Limb (tissue), 2 donors: ENCODE measurements at regions not wholly inside any gene's neighbourhood (a gene's known extent, or its start where the extent isn't known, plus 50 kb on each side); places are given as distances from the start of the nearest gene placed in this dataset.

Source experiments
- DNase-seq, 2 donors: peaks; one replicate each; pipeline ENCODE4 v3.0.0-alpha.2; 2016; ENCODE audit errors: extremely low spot score in 2 of 2

DNA sequence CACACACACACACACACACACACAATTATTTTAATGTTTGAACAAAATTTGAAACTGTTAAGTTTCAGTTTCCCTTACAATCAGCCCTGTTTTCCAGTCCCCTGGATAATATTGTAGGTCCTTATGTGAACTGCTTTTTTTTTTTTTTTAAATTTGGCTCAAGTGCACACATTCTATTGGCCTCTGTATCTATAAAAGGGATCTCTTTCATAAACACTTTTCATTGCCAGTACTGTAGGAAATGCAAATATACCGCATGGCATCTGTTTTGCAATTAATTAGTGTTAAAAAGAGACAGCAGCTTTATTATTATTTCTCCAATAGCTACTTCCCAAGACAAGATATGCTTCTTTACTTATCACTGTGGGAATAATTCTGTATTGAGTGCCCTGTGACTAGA lies 738.7 kb downstream of the EPHA4 start:
- no peak for DNase-seq

DNA sequence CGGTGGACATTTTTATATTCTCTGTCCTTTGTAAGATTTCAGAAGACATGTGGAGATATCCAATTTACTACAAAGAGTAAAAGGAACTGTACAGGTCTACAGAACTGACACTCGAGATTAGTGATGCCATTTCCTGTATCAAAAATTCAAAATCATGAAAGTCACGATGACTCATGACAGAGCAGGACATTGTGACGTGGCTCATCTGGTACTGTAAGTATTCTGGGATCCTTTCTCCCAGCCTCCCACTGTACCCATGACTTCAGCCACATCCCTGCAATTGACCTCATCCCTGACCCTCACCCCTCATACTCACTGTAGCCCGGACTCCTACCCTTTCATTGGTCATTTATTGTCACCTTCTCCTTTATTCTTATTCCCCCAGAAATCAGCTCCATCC lies 736.5 kb downstream of the EPHA4 start:
- DNase-seq, result no peak

DNA sequence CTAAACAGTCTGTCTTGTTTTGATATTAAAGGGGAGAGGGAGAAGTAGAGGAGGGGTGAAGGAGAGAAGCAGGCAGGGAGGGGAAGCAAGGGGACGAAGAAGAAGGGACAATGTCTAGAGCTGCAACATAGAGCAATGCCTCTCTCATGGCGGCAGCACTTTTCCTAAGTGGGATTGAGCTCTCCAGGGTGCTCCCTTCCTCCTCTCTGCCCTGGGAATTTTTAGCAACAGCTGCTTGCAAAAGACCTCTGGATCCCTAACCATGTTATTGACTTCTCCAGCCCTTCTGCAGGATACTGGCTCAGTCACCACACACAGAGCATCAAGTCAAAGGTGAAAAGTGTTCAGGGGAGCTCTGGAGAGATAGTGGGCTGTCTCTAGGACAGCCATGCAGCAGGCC lies 734.9 kb downstream of the EPHA4 start:
- DNase-seq, result no peak

GRCh38 chr2:220842901-220843665 lies 729.0 kb downstream of the EPHA4 start:
- no peak for DNase-seq

DNA sequence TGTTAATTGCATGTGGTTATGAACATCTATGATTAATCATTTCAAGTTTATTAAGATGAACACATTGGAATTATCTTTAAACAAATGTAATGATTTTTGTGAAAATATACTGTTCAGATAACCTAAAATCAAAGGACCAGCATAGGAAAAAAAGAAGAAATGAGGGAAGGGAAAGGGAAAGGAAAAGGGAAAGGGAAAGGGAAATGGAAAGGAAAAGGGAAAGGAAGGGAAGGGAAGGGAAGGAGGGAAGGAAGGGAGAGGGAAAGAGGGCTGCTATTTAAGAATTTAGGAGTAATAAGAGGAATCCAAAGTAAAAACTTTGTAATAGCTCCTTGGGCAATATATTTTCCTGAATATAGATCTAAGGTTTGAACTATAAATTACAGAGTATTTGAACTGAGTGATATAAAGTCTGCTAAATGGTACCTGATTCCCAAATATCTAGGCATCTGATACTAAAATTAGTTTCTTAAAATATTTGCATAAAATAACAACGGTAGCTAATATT lies 726.3 kb downstream of the EPHA4 start:
- DNase-seq, result no peak

DNA sequence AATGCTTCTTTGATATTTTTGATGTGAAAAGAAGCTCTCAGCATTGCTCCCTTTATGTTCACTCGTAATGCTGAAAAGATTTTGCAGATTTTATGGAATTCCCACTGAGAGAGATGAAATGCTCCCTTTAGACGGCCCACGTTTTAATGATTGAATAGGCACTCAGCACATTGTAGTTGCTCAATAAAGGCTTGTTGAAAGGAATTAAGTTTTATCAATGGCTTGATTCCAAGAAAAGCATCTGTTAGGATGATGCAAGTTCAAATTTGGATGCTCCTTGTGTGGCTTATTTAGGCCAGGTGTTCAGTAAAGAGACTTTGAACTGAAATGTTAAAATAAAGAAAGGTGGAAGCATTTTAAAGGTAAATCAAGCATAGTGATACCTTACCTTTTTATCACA lies 725.1 kb downstream of the EPHA4 start:
- DNase-seq, result no peak

GRCh38 chr2:220847589-220847988 lies 724.5 kb downstream of the EPHA4 start:
- no peak for DNase-seq

DNA sequence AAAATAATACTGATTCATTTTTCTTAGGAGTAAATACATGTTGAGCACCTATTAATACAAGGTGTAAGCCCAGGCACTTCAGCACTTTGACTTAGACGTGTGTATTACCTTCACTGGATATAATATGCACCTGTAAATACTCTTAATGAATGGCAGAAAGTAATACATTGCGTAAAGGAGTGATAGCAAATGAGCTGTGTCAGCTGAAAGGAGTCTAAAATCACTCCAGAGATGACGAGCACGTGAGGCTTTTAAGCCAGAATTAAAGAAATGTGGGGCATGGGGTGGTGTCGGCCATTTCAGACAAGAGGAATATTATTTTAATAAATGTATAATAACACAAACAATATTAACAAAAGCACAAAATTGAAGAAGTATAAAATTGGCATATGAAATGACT lies 722.7 kb downstream of the EPHA4 start:
- DNase-seq, result no peak

GRCh38 chr2:220850116-220850515 lies 722.0 kb downstream of the EPHA4 start:
- DNase-seq, result no peak

DNA sequence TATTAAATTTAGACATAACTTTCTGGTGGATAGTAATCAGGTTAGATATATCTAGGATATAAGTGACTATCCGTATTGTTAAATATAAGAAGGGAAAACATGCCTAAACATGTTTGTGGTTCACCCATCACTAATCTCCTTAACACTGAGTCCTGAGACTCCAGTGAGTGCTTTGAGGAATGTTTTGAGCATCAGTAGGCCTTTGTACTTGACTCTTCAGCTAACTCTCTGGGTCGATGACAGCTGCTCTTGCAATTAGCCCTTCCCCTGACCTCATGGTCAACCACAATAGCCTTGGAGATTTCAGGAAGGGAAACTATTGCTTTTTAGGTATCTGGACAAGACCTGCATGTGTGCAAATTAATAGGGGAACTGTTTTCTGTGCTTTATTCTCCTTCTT lies 716.8 kb downstream of the EPHA4 start:
- peak in 1 of 2 donors; percentile 15 for DNase-seq

DNA sequence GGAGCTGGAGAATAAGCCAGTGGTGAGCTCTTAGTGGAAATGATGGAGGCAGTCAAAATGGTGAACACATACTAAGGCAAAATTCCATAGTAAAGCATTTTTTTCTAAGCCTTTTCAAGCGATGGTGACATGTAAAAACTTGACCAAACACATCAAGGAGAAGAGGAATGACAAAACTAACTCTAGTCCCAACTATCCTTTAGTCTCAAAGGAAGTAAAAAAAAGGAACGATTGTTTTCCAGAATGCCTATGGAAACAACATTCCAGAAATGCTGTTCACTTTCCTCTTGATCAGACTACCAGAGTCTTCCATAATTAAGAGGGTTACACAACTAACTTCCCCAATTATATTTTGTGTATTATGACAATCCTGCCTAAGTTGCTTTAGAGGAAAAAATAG lies 715.6 kb downstream of the EPHA4 start:
- no peak for DNase-seq

- DNase-seq, result no peak
These were observed 714.7 kb downstream of the EPHA4 start for GRCh38 chr2:220857368-220857767.

GRCh38 chr2:220858101-220858500 lies 714.0 kb downstream of the EPHA4 start:
- no peak for DNase-seq

DNA sequence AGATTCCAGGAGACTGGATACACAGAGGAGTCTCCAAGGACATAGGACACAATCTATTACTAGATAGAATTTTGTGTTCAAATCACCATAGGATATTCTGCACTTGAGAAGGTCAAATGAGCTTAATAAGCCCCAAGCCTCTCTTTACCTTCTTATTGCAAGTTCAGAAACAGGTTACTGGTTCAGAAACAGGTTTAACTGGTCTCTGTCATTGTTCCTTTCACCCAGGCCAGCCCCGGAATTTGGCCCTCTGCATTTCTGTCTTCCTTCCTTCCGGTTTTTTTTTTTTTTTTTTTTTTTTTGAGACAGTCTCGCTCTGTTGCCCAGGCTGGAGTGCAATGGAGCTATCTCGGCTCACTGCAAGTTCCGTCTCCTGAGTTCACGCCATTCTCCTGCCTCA lies 700.2 kb downstream of the EPHA4 start:
- DNase-seq, result no peak

DNA sequence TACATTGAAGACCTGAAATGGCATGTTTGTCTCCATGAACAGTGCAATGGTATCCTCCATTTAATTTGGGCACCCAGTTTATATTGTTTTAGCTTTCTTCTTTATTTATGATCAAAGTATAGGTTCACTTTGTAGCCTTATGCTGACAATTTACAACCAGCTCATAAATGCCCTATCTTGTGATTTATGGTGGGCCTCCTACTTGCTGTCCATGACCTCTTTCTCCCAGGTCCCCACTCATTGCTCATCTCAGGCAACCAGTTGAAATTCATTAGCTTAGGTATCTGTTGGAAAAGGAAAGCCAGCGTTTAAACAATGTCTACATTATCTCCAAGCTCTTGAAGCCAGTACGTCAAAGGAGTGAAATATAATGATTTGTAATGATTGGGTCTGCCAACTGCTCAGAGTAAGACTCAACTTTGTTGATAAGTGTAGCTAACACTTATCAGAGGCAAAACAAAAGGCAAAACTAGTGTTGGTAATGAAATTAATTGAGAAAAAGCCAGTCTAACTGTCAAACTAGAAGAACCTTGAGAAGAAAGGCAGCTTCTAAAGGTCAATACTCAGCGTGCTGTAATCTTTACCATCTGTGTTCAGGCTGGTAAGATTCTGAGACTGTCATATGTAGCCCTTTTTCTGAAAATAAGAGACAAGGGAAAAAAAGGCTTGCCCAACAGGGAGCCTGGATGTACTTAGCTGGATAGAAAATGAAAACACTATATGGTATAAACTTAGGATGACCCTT lies 695.9 kb downstream of the EPHA4 start:
- DNase-seq, result no peak

- no peak for DNase-seq
These were observed 694.6 kb downstream of the EPHA4 start for GRCh38 chr2:220877491-220877890.

- DNase-seq, result no peak
These were observed 694.2 kb downstream of the EPHA4 start for GRCh38 chr2:220877897-220878296.

- DNase-seq, result peak in 1 of 2 donors; percentile 34
These were observed 691.2 kb downstream of the EPHA4 start for GRCh38 chr2:220880623-220881596.

GRCh38 chr2:220882507-220882906 lies 689.6 kb downstream of the EPHA4 start:
- no peak for DNase-seq

DNA sequence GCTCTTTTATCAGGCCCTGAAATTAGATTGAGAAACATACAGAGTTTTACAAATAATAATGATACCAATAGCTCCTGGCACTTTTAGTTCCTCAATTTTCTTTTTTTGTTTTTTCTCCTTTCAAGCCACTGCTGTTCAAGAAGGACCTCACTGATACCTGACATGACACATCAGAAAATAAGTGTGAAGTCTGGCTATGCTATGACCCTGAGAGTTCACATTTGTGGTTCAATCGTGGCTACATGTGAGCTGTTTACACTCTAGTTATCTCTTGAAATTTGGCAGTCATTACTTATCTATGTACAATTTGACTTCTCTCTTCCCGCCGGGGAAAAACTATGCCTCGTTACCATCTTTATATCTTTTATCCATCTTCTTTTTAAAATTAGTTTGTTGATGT lies 686.5 kb downstream of the EPHA4 start:
- DNase-seq, result no peak

DNA sequence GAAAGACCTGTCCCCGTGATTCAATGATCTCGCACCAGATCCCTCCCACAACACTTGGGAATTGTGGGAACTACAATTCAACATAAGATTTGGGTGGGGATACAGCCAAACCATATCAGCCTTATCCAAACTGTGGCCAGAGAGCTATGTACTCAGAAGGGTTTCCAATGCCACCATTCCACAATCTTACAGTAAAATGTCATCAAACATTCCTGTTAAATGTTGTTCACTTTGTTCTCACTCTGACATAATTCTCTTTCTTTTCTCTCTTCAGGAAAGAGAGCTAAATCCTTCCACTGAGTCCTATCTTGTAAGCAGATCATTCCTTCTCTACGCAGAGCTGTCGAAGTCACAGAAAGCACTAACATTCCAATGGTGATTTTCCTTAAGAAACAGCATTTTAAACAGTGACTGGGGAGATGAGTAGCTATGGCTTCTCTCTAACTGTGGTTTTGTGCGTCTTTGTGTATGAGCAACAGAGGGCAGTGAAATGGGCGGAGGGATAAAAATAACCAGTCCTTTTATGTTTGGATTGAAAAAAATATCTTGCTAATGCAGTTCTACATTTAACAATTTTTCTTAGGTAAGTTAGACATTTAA lies 684.7 kb downstream of the EPHA4 start:
- DNase-seq, result no peak
